ENCODE measurements at regions not wholly inside any gene's neighbourhood (a gene's known extent, or its start where the extent isn't known, plus 50 kb on each side); places are given as distances from the start of the nearest gene placed in this dataset.

DNA sequence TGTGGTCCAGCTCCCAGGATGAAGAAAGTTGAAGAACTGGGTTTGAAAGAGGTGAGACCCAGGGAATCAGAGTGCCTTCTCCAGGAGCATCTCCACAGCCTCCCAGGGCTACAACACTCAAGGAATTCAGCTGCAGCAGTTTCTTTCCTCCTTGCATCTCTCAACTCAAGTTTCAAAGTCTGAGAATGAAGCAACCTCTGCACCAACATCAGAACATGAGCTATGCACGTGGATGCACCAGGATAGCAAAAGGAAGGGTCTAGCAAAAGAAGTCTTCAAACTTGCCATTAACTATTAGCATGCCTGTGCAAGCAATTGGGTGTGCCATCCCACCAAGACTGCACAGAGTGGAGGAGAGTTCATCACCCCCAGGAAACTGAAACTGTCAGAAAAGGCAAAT, 193.9 kb downstream of the OTOR start:
- Histone ChIP-seq H3K4me3 (ENCODE audit: low read length) (no peak overlapping the region), H3K9me3 (ENCODE audit: control insufficient read depth, insufficient read depth, low read length) (no peaks in the 10 kb centered on the region), H3K27me3 (ENCODE audit: control insufficient read depth, insufficient read depth, low read length) (0 out of 2 replicates have a peak, but pooled peaks cover 2% of the 10 kb centered on the region), H3K27ac (ENCODE audit: low read length) (no peak overlapping the region), H3K4me1 (ENCODE audit: control insufficient read depth, insufficient read depth, low read length) (peaks cover 6% of the 10 kb centered on the region; the same call in 1 of the 2 replicates), H3K36me3 (ENCODE audit: control insufficient read depth, insufficient read depth, low read length) (no peaks in the 10 kb centered on the region)
- no CpG with 5 or more reads among the region's 1 CpG for WGBS (ENCODE audit: insufficient coverage, insufficient read length)
- DNase-seq (ENCODE audit: low read depth, low spot score), result no peak

DNA sequence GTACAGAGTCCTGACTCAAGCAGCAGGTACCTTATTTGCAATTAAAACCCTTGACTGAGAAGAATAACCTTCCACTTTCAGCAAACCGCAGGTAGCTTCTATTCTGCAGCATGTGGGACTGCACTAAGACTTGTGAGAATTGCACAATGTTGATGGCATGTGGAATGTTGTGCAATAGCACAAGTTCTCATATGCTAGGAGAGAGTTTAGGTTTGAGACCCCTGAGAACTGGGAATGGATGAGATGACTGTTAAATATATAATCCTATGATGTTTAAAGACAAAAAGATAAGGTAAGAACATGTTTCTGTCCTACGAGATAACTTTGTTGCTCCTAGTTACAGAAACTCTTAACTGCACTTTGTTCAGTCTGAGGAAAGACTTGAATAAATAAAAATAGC, 194.6 kb downstream of the OTOR start:
- no peak for DNase-seq (ENCODE audit: low read depth, low spot score)
- no peak overlapping the region for H3K4me3 ChIP-seq (ENCODE audit: low read length)
- WGBS (ENCODE audit: insufficient coverage, insufficient read length), result no CpG with 5 or more reads among the region's 2 CpGs
- no peaks in the 10 kb centered on the region for H3K9me3 ChIP-seq (ENCODE audit: control insufficient read depth, insufficient read depth, low read length)
- no peak overlapping the region for H3K27ac ChIP-seq (ENCODE audit: low read length)
- H3K27me3 ChIP-seq (ENCODE audit: control insufficient read depth, insufficient read depth, low read length), result 0 out of 2 replicates have a peak, but pooled peaks cover 2% of the 10 kb centered on the region
- H3K36me3 ChIP-seq (ENCODE audit: control insufficient read depth, insufficient read depth, low read length), result no peaks in the 10 kb centered on the region
- peaks cover 6% of the 10 kb centered on the region; the same call in 1 of the 2 replicates for H3K4me1 ChIP-seq (ENCODE audit: control insufficient read depth, insufficient read depth, low read length)

DNA sequence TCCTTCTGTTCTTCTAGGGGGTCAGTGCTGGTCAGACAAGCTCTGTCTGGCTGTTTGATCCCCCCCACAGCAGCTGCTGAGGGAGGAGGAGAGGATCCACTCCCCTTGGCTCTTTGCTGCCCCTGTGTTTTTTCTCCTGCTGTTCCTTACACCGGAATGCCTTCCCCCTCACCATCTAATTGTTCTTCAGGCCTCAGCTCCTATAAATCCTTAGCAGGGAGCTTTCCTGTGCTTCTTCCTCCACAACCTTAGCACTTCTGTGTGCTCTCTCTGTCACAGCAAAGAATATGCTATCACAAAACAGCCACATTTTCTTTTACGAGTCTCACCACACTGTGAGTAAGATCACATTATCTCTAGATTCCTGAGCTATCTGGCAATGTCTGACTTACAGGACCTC, 196.6 kb downstream of the OTOR start:
- H3K27me3 ChIP-seq (ENCODE audit: control insufficient read depth, insufficient read depth, low read length), result 0 out of 2 replicates have a peak, but pooled peaks cover 2% of the 10 kb centered on the region
- no peaks in the 10 kb centered on the region for H3K36me3 ChIP-seq (ENCODE audit: control insufficient read depth, insufficient read depth, low read length)
- DNase-seq (ENCODE audit: low read depth, low spot score), result no peak
- H3K4me3 ChIP-seq (ENCODE audit: low read length), result no peak overlapping the region
- H3K4me1 ChIP-seq (ENCODE audit: control insufficient read depth, insufficient read depth, low read length), result peaks cover 6% of the 10 kb centered on the region; the same call in 1 of the 2 replicates
- no CpG with 5 or more reads among the region's 2 CpGs for WGBS (ENCODE audit: insufficient coverage, insufficient read length)
- no peak overlapping the region for H3K27ac ChIP-seq (ENCODE audit: low read length)
- no peaks in the 10 kb centered on the region for H3K9me3 ChIP-seq (ENCODE audit: control insufficient read depth, insufficient read depth, low read length)

DNA sequence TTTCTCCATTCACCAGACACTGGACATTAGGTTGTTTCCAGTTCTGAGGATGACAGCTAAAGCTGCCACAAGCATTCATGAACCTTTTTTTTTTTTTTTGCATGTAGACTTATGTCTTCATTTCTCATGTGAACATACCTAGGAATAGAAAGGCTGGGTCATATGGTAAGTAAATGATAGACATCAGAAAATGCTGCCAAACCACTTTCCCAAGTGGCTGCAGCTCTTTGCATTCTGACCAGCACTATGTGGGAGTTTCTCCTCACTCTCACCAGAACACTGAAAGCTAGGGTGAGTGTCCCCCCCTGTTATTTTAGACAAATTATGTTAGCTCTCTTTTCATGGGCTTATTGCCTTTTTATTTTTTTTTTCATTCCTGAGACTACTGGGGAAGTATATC, 197.5 kb downstream of the OTOR start:
- Histone ChIP-seq H3K27ac (ENCODE audit: low read length) (no peak overlapping the region), H3K36me3 (ENCODE audit: control insufficient read depth, insufficient read depth, low read length) (no peaks in the 10 kb centered on the region), H3K9me3 (ENCODE audit: control insufficient read depth, insufficient read depth, low read length) (no peaks in the 10 kb centered on the region), H3K4me1 (ENCODE audit: control insufficient read depth, insufficient read depth, low read length) (peaks cover 6% of the 10 kb centered on the region; the same call in 1 of the 2 replicates), H3K4me3 (ENCODE audit: low read length) (no peak overlapping the region), H3K27me3 (ENCODE audit: control insufficient read depth, insufficient read depth, low read length) (0 out of 2 replicates have a peak, but pooled peaks cover 2% of the 10 kb centered on the region)
- DNase-seq (ENCODE audit: low read depth, low spot score), result no peak

DNA sequence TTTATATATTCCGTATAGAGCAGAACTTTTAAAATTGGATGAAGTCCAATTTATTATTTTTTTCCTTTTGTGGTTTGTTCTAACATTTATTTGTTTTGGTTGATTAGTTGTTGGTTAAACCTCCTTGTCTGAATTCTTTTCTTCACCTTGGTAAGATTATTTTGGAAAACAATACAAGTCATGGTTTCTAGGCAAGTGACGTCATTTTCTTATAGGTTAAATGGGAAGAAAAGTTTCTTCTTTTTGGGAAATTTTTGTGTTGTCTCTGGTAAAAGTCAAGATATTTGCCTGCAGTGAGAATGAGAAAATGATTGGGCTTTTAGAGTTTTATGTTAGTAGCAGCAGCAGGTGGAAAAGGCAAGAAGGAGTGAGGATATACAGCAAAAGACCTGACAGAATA, 197.9 kb downstream of the OTOR start:
- 0 out of 2 replicates have a peak, but pooled peaks cover 2% of the 10 kb centered on the region for H3K27me3 ChIP-seq (ENCODE audit: control insufficient read depth, insufficient read depth, low read length)
- peaks cover 6% of the 10 kb centered on the region; the same call in 1 of the 2 replicates for H3K4me1 ChIP-seq (ENCODE audit: control insufficient read depth, insufficient read depth, low read length)
- no peak overlapping the region for H3K4me3 ChIP-seq (ENCODE audit: low read length)
- no peak overlapping the region for H3K27ac ChIP-seq (ENCODE audit: low read length)
- WGBS (ENCODE audit: insufficient coverage, insufficient read length), result no CpG with 5 or more reads among the region's 2 CpGs
- H3K9me3 ChIP-seq (ENCODE audit: control insufficient read depth, insufficient read depth, low read length), result no peaks in the 10 kb centered on the region
- DNase-seq (ENCODE audit: low read depth, low spot score), result no peak
- no peaks in the 10 kb centered on the region for H3K36me3 ChIP-seq (ENCODE audit: control insufficient read depth, insufficient read depth, low read length)

DNA sequence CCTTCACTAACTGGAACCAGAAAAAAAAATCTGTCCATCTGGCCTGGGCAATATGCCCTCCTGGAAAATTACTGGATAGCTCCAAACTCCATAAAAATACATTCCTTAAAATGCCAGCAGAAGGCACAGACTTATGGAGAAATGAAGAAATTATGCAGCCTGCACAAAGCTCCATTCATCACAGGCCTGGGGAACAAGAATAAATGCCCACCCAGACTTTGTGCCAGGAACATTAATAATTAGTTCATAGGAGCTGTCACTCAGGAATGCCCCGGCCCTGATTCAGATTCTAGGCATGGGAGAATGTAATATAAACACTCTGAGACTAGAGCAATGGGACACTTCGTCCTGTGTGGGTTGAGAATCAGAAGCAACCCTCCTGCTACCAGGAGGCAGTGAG, 199.3 kb downstream of the OTOR start:
- no peak for DNase-seq (ENCODE audit: low read depth, low spot score)
- Histone ChIP-seq H3K27ac (ENCODE audit: low read length) (no peak overlapping the region), H3K9me3 (ENCODE audit: control insufficient read depth, insufficient read depth, low read length) (no peaks in the 10 kb centered on the region), H3K27me3 (ENCODE audit: control insufficient read depth, insufficient read depth, low read length) (no peaks in the 10 kb centered on the region), H3K4me3 (ENCODE audit: low read length) (no peak overlapping the region), H3K4me1 (ENCODE audit: control insufficient read depth, insufficient read depth, low read length) (peaks cover 1% of the 10 kb centered on the region; the same call in 1 of the 2 replicates), H3K36me3 (ENCODE audit: control insufficient read depth, insufficient read depth, low read length) (no peaks in the 10 kb centered on the region)
- no CpG with 5 or more reads among the region's 2 CpGs for WGBS (ENCODE audit: insufficient coverage, insufficient read length)

DNA sequence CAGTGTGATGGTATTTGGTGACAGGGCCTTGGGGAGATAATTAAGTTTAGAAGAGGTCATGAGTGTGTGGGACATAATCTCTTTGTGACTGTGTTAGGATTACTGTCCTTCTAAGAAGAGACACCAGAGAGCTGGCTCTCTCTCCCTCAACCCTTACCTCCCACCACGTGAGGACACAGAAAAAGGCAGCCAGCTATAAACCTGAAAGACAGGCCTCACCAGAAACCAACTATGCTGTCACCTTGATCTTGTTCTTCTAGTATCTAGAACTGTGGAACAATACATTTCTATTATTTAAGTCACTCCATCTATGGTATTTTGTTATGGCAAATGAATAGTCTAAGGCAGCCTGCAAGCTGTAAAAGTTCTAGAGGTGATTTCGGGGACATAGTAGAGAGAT, 203.7 kb downstream of the OTOR start:
- 100% methylated on average over 1 of the region's 2 CpGs for WGBS (ENCODE audit: insufficient coverage, insufficient read length)
- no peaks in the 10 kb centered on the region for H3K9me3 ChIP-seq (ENCODE audit: control insufficient read depth, insufficient read depth, low read length)
- no peak for DNase-seq (ENCODE audit: low read depth, low spot score)
- H3K4me1 ChIP-seq (ENCODE audit: control insufficient read depth, insufficient read depth, low read length), result no peaks in the 10 kb centered on the region; the same call in 1 of the 2 replicates
- no peak overlapping the region for H3K27ac ChIP-seq (ENCODE audit: low read length)
- H3K27me3 ChIP-seq (ENCODE audit: control insufficient read depth, insufficient read depth, low read length), result no peaks in the 10 kb centered on the region
- H3K4me3 ChIP-seq (ENCODE audit: low read length), result no peak overlapping the region
- no peaks in the 10 kb centered on the region for H3K36me3 ChIP-seq (ENCODE audit: control insufficient read depth, insufficient read depth, low read length)

DNA sequence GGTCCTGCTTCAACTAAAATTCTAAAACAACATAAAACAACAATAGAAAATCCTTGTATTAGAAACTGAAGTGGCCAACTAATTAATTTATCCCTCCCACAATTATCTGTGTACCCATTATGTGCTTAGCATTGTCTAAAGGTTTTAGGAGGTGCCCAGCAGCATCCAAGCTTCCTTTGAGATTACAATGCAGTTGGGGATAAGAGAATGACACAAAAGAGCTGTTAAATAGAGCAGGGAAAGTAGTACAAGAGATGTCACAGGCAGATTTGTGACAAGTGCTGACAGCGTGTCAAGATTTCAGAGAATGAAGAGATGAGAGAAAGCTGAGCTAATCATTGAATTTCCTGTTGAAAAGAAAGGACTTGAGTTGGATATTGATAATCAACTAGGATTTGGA, 204.8 kb downstream of the OTOR start:
- Histone ChIP-seq H3K36me3 (ENCODE audit: control insufficient read depth, insufficient read depth, low read length) (no peaks in the 10 kb centered on the region), H3K9me3 (ENCODE audit: control insufficient read depth, insufficient read depth, low read length) (no peaks in the 10 kb centered on the region), H3K4me3 (ENCODE audit: low read length) (no peak overlapping the region), H3K4me1 (ENCODE audit: control insufficient read depth, insufficient read depth, low read length) (no peaks in the 10 kb centered on the region; the same call in 1 of the 2 replicates), H3K27me3 (ENCODE audit: control insufficient read depth, insufficient read depth, low read length) (no peaks in the 10 kb centered on the region), H3K27ac (ENCODE audit: low read length) (no peak overlapping the region)
- no CpG with 5 or more reads among the region's 1 CpG for WGBS (ENCODE audit: insufficient coverage, insufficient read length)
- no peak for DNase-seq (ENCODE audit: low read depth, low spot score)

DNA sequence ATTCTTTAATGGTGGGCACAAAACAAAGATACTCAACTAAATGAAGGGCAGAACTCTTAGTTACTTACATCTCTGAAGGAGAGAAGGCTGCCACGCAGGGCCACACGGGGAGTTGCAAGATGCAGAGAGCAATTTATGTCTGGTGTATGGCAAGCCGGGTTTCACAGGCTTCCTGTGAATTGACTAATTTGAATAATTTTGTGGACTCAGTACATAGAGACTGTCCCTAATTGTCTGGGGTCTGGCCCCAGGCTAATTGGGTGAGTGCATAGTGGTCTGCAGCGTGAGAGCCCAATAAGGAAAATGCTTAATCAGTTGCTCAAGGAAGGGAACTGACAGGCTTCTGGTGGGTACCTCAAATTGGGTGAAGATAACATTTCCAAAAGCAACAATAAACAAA, 205.7 kb downstream of the OTOR start:
- H3K4me1 ChIP-seq (ENCODE audit: control insufficient read depth, insufficient read depth, low read length), result no peaks in the 10 kb centered on the region; the same call in 1 of the 2 replicates
- H3K36me3 ChIP-seq (ENCODE audit: control insufficient read depth, insufficient read depth, low read length), result no peaks in the 10 kb centered on the region
- no peak for DNase-seq (ENCODE audit: low read depth, low spot score)
- no peaks in the 10 kb centered on the region for H3K27me3 ChIP-seq (ENCODE audit: control insufficient read depth, insufficient read depth, low read length)
- no peak overlapping the region for H3K4me3 ChIP-seq (ENCODE audit: low read length)
- no peaks in the 10 kb centered on the region for H3K9me3 ChIP-seq (ENCODE audit: control insufficient read depth, insufficient read depth, low read length)
- no CpG with 5 or more reads among the region's 4 CpGs for WGBS (ENCODE audit: insufficient coverage, insufficient read length)
- H3K27ac ChIP-seq (ENCODE audit: low read length), result no peak overlapping the region

DNA sequence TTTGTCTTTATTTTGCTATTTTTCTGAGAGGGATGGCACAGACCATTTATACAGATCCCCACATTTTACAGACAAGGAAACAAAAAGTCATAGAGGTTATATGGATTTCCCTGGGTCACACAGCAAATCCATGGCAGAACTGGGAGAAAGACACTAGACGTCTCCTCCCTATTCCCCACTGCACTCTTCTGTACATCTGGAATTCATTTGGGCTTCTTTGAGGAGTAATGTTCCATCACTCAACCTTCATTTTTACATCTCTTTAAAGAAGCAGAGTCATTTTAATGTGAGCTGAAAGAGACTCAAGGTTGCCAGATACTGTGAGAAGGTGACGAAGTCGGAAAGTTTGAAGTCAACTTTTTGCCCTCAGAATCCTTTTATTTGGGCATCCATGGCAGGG, 207.3 kb downstream of the OTOR start:
- H3K4me3 ChIP-seq (ENCODE audit: low read length), result no peak overlapping the region
- no CpG with 5 or more reads among the region's 3 CpGs for WGBS (ENCODE audit: insufficient coverage, insufficient read length)
- H3K36me3 ChIP-seq (ENCODE audit: control insufficient read depth, insufficient read depth, low read length), result no peaks in the 10 kb centered on the region
- no peak for DNase-seq (ENCODE audit: low read depth, low spot score)
- no peak overlapping the region for H3K27ac ChIP-seq (ENCODE audit: low read length)
- no peaks in the 10 kb centered on the region for H3K9me3 ChIP-seq (ENCODE audit: control insufficient read depth, insufficient read depth, low read length)
- no peaks in the 10 kb centered on the region; the same call in 1 of the 2 replicates for H3K4me1 ChIP-seq (ENCODE audit: control insufficient read depth, insufficient read depth, low read length)
- H3K27me3 ChIP-seq (ENCODE audit: control insufficient read depth, insufficient read depth, low read length), result no peaks in the 10 kb centered on the region

DNA sequence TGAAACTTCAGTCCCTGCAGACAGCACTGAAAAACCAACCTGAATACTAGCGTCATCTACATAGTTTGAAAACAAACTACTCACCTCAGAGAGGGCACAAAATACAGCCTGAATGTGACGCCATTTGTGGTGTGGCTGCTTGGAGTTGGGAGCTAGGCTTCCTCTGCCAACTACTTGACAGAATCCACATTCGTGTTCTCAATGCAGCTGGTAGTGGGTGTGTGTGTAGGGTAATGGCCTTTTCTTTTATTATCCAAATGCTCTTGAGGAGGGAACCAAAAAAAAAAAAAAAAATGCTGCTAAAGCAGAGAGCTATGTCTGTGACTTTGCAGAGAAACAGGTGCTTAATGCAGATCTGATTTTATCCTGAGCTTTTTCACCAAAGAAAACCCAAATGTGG, 207.8 kb downstream of the OTOR start:
- no peak overlapping the region for H3K27ac ChIP-seq (ENCODE audit: low read length)
- H3K4me3 ChIP-seq (ENCODE audit: low read length), result no peak overlapping the region
- WGBS (ENCODE audit: insufficient coverage, insufficient read length), result no CpG with 5 or more reads among the region's 3 CpGs
- H3K27me3 ChIP-seq (ENCODE audit: control insufficient read depth, insufficient read depth, low read length), result no peaks in the 10 kb centered on the region
- H3K4me1 ChIP-seq (ENCODE audit: control insufficient read depth, insufficient read depth, low read length), result no peaks in the 10 kb centered on the region; the same call in 1 of the 2 replicates
- H3K36me3 ChIP-seq (ENCODE audit: control insufficient read depth, insufficient read depth, low read length), result no peaks in the 10 kb centered on the region
- H3K9me3 ChIP-seq (ENCODE audit: control insufficient read depth, insufficient read depth, low read length), result no peaks in the 10 kb centered on the region
- DNase-seq (ENCODE audit: low read depth, low spot score), result no peak

Measured in iPS DF 6.9 (cell line).